Lower leg skin (tissue), 3 donors: ENCODE measurements at regions not wholly inside any gene's neighbourhood (a gene's known extent, or its start where the extent isn't known, plus 50 kb on each side); places are given as distances from the start of the nearest gene placed in this dataset.
"Not testable (repeated sequence)": the region's sequence is repeated elsewhere in the genome, so short reads cannot be mapped to it uniquely, and the experiment has no call there.

Experiments used
- POLR2A ChIP-seq, 2 donors: fragments of 450-650 bp; IDR thresholded peaks; one replicate each; pipeline ENCODE4 v1.6.1; 2016 to 2017; ENCODE audit warnings: antibody characterized with exemption in 2 of 2, mild to moderate bottlenecking in 1 of 2, moderate library complexity in 1 of 2
- TF ChIP-seq, protein P1 (sequence below), 3 donors: fragments of 450-650 bp; IDR thresholded peaks; one replicate each; pipeline ENCODE4 v1.5.1; 2016; ENCODE audit warnings: antibody characterized with exemption in 3 of 3, mild to moderate bottlenecking in 3 of 3, moderate library complexity in 2 of 3

DNA sequence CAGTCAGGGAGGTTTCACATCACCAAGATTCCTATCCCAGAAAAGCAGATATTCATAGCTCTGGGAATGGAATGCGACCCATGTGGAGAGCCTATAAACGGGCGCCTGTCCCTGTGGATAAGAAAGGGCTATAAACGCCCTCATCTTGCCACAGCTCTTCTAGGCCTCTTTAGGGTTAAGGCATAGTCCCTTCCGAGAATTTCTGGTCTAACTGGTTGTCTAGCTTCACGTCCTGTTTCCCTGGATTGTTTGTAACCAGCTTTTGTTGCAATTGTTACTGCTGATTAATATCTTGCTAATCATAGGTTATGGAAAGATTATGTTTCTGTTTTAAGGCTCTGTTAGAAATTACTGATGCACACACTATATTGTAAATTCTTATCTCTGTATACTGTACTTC lies 537.6 kb upstream of the RAG2 start:
- TF ChIP-seq, protein P1, sequence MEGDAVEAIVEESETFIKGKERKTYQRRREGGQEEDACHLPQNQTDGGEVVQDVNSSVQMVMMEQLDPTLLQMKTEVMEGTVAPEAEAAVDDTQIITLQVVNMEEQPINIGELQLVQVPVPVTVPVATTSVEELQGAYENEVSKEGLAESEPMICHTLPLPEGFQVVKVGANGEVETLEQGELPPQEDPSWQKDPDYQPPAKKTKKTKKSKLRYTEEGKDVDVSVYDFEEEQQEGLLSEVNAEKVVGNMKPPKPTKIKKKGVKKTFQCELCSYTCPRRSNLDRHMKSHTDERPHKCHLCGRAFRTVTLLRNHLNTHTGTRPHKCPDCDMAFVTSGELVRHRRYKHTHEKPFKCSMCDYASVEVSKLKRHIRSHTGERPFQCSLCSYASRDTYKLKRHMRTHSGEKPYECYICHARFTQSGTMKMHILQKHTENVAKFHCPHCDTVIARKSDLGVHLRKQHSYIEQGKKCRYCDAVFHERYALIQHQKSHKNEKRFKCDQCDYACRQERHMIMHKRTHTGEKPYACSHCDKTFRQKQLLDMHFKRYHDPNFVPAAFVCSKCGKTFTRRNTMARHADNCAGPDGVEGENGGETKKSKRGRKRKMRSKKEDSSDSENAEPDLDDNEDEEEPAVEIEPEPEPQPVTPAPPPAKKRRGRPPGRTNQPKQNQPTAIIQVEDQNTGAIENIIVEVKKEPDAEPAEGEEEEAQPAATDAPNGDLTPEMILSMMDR (IDR thresholded peaks at IDR 0.05), result not testable (repeated sequence)
- TF ChIP-seq POLR2A (IDR thresholded peaks at IDR 0.05), result not testable (repeated sequence)
